Putamen (tissue), 1 donor: ENCODE measurements at regions not wholly inside any gene's neighbourhood (a gene's known extent, or its start where the extent isn't known, plus 50 kb on each side); places are given as distances from the start of the nearest gene placed in this dataset.

ENCODE experiments used
- DNase-seq: peaks from one replicate; pipeline ENCODE4 v3.0.0-alpha.2; 2016; ENCODE audit warnings: low spot score

- DNase-seq = no peak
These were observed 64.3 kb downstream of the DMRTA2 start for GRCh38 chr1:50358962-50359361.

- no peak for DNase-seq
These were observed 66.1 kb downstream of the DMRTA2 start for GRCh38 chr1:50357186-50357585.

DNA sequence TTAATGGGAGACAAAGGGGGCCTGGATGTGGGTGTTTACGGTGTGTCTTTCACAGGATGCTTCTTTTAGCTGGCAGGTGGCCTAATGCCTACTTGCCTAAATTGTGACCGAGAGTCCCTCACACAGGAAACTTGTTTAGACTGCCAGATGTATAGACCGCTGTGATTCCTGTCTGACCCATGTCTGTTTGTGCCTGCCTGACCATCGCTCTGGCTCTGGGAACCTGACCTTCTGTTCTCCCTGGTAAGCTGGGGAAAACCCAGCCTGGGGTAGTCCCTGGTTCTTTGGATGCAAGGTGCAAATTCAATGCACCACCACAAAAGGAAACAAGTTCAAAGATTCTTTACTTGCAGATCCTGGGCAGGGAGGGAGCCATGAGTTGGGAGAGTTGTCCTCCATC, 68.4 kb downstream of the DMRTA2 start:
- DNase-seq = no peak

GRCh38 chr1:50352428-50352827, 70.8 kb downstream of the DMRTA2 start:
- no peak for DNase-seq

GRCh38 chr1:50350868-50351267, 72.4 kb downstream of the DMRTA2 start:
- DNase-seq = no peak

DNA sequence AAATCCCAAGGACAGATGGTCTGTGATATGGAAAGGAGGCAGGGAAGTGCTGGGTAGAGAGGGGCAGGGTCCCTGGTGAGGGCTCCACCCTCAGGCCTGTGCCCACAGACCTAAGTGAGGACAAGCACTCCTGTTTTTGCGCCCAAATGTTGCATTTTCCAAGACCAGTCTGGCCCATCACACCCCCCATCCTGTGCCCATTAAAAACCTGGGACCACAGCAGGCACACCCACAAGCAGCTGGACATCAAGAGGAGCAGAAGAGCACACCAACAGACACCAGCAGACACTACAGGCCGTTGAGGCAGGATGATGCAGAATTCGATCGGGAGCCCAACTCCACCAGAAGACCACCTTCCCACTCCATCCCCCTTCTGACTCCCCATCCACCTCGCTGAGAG, 72.8 kb downstream of the DMRTA2 start:
- DNase-seq = no peak

DNA sequence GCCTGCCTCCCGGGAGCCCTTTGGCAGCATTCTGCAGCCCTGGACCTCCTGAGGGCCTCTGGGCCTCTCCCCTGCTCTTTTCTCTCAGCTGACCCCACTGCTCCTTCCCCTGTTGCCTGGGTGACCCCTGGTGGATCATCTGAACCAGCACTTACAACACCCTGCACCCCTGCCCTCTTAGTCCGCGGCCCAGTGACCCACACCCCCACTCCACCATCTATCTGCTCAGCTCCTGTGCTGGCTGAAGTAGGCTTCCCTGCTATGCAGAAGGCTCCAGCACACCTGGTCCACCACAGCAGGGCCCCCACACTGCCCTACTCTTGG, 74.0 kb downstream of the DMRTA2 start:
- DNase-seq = no peak

- DNase-seq = peak; percentile 52
These were observed 74.6 kb downstream of the DMRTA2 start for GRCh38 chr1:50348449-50349241.

DNA sequence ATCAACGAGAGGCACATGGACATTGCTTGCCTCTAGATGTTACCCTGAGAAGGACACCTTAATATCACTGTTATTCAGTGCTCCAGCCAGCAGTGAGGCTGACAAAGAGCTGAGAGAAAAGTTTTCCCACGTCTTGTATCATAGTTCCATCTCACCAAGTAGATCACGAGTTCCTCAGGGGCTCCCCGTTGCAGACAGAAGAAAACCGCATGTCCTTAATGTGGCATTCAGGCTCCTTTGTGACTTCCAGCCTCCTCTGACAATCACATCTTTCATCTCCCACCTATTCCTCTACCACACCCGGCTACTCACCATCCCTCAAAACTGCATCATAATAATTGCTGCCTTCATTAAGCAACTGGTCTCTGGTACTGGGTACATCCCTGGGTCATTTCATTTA, 75.3 kb downstream of the DMRTA2 start:
- DNase-seq = no peak

GRCh38 chr1:50346621-50347020, 76.6 kb downstream of the DMRTA2 start:
- no peak for DNase-seq

DNA sequence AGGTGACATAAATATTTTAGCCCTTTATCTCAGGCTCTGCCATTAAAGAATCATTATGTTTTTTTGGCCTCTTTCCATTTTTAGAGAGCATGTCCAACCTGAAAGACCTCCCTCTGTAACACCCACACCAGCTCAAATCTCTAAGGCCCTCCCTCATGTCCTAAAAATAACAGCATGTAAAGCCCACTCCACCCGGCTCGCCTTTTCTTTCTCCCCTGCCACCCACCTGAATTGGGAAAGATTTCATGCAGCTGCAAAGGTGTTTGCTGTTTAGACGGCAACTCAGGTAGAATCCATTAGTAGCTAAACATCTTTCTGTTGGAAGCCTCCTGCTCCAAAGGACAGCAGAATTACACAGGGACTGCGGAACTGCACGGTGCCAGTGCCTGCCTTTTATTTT, 79.9 kb downstream of the DMRTA2 start:
- no peak for DNase-seq

DNA sequence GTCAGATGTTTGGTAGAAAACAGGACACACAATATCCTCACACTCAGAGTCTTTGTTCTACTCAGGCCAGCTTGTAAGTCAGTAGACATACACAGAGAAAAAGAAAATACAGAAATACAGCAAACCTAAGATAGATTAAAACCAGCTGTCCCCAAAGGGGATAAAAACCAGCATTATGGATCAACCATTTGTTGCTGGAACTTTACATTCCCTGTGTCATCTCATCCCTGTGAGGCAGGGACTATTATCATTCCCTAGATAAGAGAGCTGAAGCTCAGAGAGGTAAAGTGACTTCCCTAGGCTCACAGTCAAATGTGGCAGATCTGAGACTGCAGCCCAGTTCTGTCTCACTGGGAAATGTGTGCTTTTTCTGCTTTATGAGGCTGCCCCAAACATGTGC, 80.7 kb downstream of the DMRTA2 start:
- DNase-seq = no peak

DNA sequence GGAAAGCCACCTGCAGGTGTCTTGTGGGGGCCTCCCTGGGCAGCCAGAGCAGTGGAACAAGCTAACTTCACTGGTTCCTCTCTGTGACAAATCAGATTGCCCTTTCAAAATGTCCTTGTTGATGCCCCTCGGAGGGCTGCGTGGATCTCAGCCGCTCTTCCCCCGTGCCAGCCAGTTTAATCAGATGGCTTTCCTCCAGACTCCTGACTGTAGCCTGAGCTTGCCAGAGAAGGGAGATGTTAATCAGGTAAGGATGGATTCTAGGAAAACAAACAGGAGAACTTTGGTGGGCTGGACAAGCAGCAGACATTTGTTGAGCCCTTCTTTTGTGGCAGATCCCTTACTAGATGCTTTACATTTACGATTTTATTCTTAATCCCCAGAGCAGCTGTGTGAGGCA, 88.2 kb downstream of the DMRTA2 start:
- DNase-seq = no peak

- peak; percentile 24 for DNase-seq
These were observed 89.7 kb downstream of the DMRTA2 start for GRCh38 chr1:50333595-50333974.

DNA sequence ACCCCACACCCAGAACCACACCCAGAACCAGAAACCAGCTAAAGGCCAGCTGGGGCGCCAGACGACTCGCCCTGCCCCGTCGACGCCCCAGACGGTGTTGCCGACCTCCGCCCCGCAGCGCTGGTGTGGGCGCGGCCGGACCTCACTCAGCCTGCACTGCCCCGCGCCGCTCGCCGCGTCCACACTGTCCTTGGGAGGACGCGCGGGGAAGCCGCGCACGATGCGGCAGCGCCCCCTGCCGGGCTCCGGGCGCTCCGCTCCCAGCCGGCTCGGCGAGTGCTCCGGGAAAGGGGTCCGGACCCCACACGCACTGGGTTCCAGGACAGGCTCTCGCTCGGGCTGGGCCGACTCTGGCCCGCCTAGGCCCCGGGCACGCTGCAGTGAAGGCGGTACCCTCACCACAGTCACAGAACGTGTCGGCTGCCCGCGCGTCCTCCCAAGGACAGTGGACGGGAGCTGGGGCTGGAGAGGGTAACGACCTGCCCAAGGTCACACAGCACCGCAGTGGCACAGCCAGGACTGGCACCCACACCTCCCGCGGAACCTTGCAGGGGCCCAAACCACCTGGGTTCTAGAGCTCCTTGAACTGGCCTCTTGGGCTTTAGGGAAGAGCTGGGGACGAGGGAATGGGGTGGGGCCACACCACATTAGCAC, 90.2 kb downstream of the DMRTA2 start:
- peak; percentile 15 for DNase-seq

GRCh38 chr1:50329332-50329932, 93.8 kb downstream of the DMRTA2 start:
- no peak for DNase-seq

DNA sequence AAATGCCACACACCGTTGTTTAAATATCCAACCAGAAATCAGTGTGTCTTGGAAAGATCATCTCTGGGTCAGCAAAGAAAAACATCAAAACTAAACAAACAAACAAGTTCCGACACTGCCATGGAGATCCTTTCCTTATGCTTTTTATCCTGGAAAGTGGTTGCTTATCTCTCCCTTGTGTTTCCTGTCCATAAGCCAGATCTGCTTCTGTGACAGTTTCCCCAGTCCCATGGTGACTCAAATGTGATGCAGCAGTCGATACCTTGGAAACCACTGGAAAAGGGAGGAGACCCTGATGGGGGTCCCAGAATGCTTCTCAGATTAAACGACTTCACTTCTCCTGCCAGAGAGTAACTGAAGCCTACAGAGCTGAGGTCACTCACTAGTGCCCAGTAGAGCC, 94.7 kb downstream of the DMRTA2 start:
- DNase-seq = no peak

DNA sequence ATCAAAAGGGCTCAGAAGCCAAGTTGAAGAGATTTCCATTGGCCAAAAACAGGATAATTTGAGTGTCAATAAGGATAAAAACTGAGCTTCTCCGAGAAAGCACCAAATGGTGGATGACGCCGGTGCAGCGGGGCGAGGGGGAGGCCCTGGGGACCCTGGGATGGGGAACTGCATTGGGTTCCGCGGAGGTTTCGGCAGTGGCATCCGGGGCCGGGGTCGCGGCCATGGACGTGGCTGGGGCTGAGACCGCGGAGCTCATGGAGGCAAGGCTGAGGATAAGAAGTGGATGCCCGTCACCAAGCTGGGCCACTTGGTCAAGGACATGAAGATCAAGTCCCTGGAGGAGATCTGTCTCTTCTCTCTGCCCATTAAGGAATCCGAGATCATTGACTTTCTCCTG, 97.2 kb downstream of the DMRTA2 start:
- DNase-seq = no peak

GRCh38 chr1:50322579-50322978, 100.7 kb downstream of the DMRTA2 start:
- DNase-seq = no peak

DNA sequence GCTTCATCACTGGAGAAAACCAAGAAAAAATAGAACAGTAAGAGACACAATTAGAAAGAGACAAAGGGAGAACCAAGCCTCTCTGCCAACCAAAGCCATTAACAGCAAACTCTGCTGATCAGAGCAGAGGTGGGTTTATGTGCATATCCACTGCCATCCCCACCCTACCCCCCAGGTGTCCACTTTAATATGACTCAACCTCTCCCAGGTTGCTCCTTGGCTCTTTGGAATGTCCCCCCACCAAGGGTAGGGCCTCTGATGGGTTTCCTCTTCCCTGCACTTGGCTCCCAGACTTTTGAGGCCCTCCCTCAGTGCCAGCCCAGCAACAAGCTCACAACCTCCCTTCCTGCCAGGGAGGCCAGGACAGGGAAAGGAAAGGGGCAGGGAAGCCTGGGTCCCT, 104.8 kb downstream of the DMRTA2 start:
- DNase-seq = no peak

GRCh38 chr1:50308878-50309277, 114.4 kb downstream of the DMRTA2 start:
- no peak for DNase-seq

- no peak for DNase-seq
These were observed 117.4 kb downstream of the DMRTA2 start for GRCh38 chr1:50305808-50306207.

- no peak for DNase-seq
These were observed 122.9 kb downstream of the DMRTA2 start for GRCh38 chr1:50300297-50300696.

- no peak for DNase-seq
These were observed 127.7 kb downstream of the DMRTA2 start for GRCh38 chr1:50295566-50295965.
